ENCODE measurements at regions not wholly inside any gene's neighbourhood (a gene's known extent, or its start where the extent isn't known, plus 50 kb on each side); places are given as distances from the start of the nearest gene placed in this dataset.

DNA sequence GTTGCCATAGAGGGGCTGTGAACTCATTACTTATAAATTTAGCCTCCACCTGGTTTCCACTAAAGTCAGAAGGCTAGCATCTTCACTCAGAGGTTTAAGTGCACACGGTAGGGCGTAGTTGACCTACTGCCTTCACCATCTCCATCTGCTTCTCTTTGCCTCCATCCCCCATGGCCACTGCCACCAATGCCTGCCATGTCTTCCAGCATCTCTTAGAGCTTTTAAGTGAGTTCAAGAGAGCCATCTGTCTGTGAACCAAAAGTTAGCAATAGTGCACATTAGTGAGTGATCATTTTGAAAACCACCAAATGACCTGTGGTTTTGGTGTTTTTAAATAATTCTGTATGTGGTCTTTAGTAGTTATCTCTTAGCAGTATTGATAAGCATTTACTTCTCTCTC lies 102.0 kb downstream of the DMRTA1 start:
- H3K27me3 ChIP-seq = no peaks in the 10 kb centered on the region
- DNase-seq (no peak), ATAC-seq (no peak)
- H3K36me3 ChIP-seq = no peaks in the 10 kb centered on the region
- H3K27ac ChIP-seq = no peak overlapping the region
- TF ChIP-seq CTCF (IDR thresholded peaks at IDR 0.05 in 4 of 5, conservative IDR thresholded peaks at IDR 0.05 in 1 of 5) (no peak), POLR2A (IDR thresholded peaks at IDR 0.05) (no peak)
- in situ Hi-C loops (cut with MboI; ENCODE audit: low sequenced_read_pairs in 4 of 4) (loop anchor here in 1 of 4 donors (25.0 kb wide), 1 partner anchor 389 kb away; no protein-coding TSS in a partner anchor), intact Hi-C loops (cut with DNase I; ENCODE audit: low total_unique reads) (no loop called here)
- no peaks in the 10 kb centered on the region for H3K4me1 ChIP-seq
- H3K9me3 ChIP-seq = no peaks in the 10 kb centered on the region
- H3K4me3 ChIP-seq = no peak overlapping the region

- Histone ChIP-seq H3K4me1 (no peaks in the 10 kb centered on the region), H3K9me3 (peaks cover 0 to 7% (median 0%) of the 10 kb centered on the region in 3 donors), H3K4me3 (no peak overlapping the region), H3K27me3 (no peaks in the 10 kb centered on the region), H3K27ac (no peak overlapping the region), H3K36me3 (no peaks in the 10 kb centered on the region)
- intact Hi-C loops (cut with DNase I; ENCODE audit: low total_unique reads) (no loop called here), in situ Hi-C loops (cut with MboI; ENCODE audit: low sequenced_read_pairs in 4 of 4) (no loop called here)
- no peak for DNase-seq
- TF ChIP-seq CTCF (IDR thresholded peaks at IDR 0.05 in 4 of 5, conservative IDR thresholded peaks at IDR 0.05 in 1 of 5) = no peak
- no peak for TF ChIP-seq POLR2A (IDR thresholded peaks at IDR 0.05)
- ATAC-seq = no peak
These were observed 128.1 kb downstream of the DMRTA1 start for GRCh38 chr9:22574740-22575139.

- intact Hi-C loops (cut with DNase I; ENCODE audit: low total_unique reads) (no loop called here), in situ Hi-C loops (cut with MboI; ENCODE audit: low sequenced_read_pairs in 4 of 4) (no loop called here)
- TF ChIP-seq POLR2A (IDR thresholded peaks at IDR 0.05) (no peak), CTCF (IDR thresholded peaks at IDR 0.05 in 4 of 5, conservative IDR thresholded peaks at IDR 0.05 in 1 of 5) (no peak)
- Histone ChIP-seq H3K27me3 (no peaks in the 10 kb centered on the region), H3K4me1 (no peaks in the 10 kb centered on the region), H3K4me3 (no peak overlapping the region), H3K27ac (no peak overlapping the region), H3K36me3 (no peaks in the 10 kb centered on the region), H3K9me3 (peaks cover 0 to 4% (median 0%) of the 10 kb centered on the region in 3 donors)
- DNase-seq (no peak), ATAC-seq (no peak)
These were observed 134.2 kb downstream of the DMRTA1 start for GRCh38 chr9:22580788-22581187.

- ATAC-seq (no peak), DNase-seq (no peak)
- no peak overlapping the region for H3K27ac ChIP-seq
- TF ChIP-seq POLR2A (IDR thresholded peaks at IDR 0.05) (no peak), CTCF (IDR thresholded peaks at IDR 0.05 in 4 of 5, conservative IDR thresholded peaks at IDR 0.05 in 1 of 5) (no peak)
- intact Hi-C loops (cut with DNase I; ENCODE audit: low total_unique reads) = no loop called here
- H3K9me3 ChIP-seq = no peaks in the 10 kb centered on the region
- in situ Hi-C loops (cut with MboI; ENCODE audit: low sequenced_read_pairs in 4 of 4) = no loop called here
- no peaks in the 10 kb centered on the region for H3K4me1 ChIP-seq
- H3K4me3 ChIP-seq = no peak overlapping the region
- no peaks in the 10 kb centered on the region for H3K27me3 ChIP-seq
- H3K36me3 ChIP-seq = no peaks in the 10 kb centered on the region
These were observed 135.6 kb downstream of the DMRTA1 start for GRCh38 chr9:22582221-22582620.

DNA sequence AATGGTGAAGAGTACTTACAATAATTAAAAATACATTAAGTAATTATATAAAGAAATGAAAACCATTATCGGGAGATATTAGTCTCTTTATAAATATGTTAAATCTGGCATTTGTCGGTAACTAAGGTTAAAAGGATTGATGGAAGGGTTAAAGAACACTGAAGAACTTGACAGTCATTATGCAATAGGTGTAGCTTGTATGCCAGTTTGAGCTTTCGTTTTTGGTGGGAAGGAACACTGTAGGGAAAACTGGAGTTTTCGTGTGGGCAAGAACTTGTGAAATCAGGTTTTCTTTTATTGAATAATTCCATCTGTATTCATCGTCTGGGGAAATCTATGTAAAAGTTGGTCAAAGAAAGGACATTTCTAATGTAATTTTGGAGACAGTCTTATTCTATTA lies 142.3 kb downstream of the DMRTA1 start:
- no peaks in the 10 kb centered on the region for H3K27me3 ChIP-seq
- H3K27ac ChIP-seq = no peak overlapping the region
- no peak for ATAC-seq

More for the DNA sequence above, 142.3 kb downstream of the DMRTA1 start:
- in situ Hi-C loops (cut with MboI; ENCODE audit: low sequenced_read_pairs in 4 of 4) = no loop called here
- TF ChIP-seq POLR2A (IDR thresholded peaks at IDR 0.05) = no peak
- no peak for TF ChIP-seq CTCF (IDR thresholded peaks at IDR 0.05 in 4 of 5, conservative IDR thresholded peaks at IDR 0.05 in 1 of 5)
- DNase-seq = no peak
- no peak overlapping the region for H3K4me3 ChIP-seq
- H3K4me1 ChIP-seq = no peaks in the 10 kb centered on the region
- H3K9me3 ChIP-seq = no peaks in the 10 kb centered on the region
- no peaks in the 10 kb centered on the region for H3K36me3 ChIP-seq
- intact Hi-C loops (cut with DNase I; ENCODE audit: low total_unique reads) = no loop called here

Measured in gastrocnemius medialis (tissue), 4 donors.